T-helper 17 cell (primary cell): ENCODE measurements at regions not wholly inside any gene's neighbourhood (a gene's known extent, or its start where the extent isn't known, plus 50 kb on each side); places are given as distances from the start of the nearest gene placed in this dataset.

Experiments
- ATAC-seq: fragments of 150-1000 bp; cut with Tn5 transposase; 2 replicates; pipeline ENCODE4 v1.10.0; 2021; ENCODE audit warnings: mild to moderate bottlenecking, moderate library complexity
- DNase-seq, 3 donors: peaks; one replicate each; pipeline versions ENCODE4 v3.0.0 to v3.0.0-alpha.2; 2020 to 2021
- H3K9me3 ChIP-seq: one replicate; pipeline ENCODE4 v1.7.0; 2013; ENCODE audit warnings: low read length, mild to moderate bottlenecking; ENCODE audit not compliant: control insufficient read depth, poor library complexity, severe bottlenecking
- H3K27ac Mint-ChIP-seq: one replicate; pipeline ENCODE4 v1.8.0; 2022; ENCODE audit warnings: mild to moderate bottlenecking, moderate library complexity, mixed read lengths
- H3K27me3 Mint-ChIP-seq: one replicate; pipeline ENCODE4 v1.8.0; 2022; ENCODE audit warnings: mixed read lengths
- H3K36me3 Mint-ChIP-seq: one replicate; pipeline ENCODE4 v1.8.0; 2022; ENCODE audit warnings: low read depth, mixed read lengths
- H3K4me1 Mint-ChIP-seq: one replicate; pipeline ENCODE4 v1.8.0; 2022; ENCODE audit warnings: mild to moderate bottlenecking, mixed read lengths
- H3K4me3 Mint-ChIP-seq: one replicate; pipeline ENCODE4 v1.8.0; 2022; ENCODE audit warnings: mild to moderate bottlenecking, moderate library complexity, mixed read lengths

- Mint-ChIP-seq H3K4me3 (no peak overlapping the region), H3K27ac (no peak overlapping the region), H3K36me3 (no peaks in the 10 kb centered on the region), H3K4me1 (no peaks in the 10 kb centered on the region), H3K27me3 (no peaks in the 10 kb centered on the region)
- no peaks in the 10 kb centered on the region for H3K9me3 ChIP-seq
- DNase-seq (no peak), ATAC-seq (no peak)
These were observed 1190.7 kb upstream of the SEL1L start for GRCh38 chr14:82724316-82724715.

- no peaks in the 10 kb centered on the region for H3K27me3 Mint-ChIP-seq
- no peaks in the 10 kb centered on the region for H3K4me1 Mint-ChIP-seq
- DNase-seq (no peak), ATAC-seq (no peak)
- no peak overlapping the region for H3K4me3 Mint-ChIP-seq
- H3K27ac Mint-ChIP-seq: no peak overlapping the region
- no peaks in the 10 kb centered on the region for H3K9me3 ChIP-seq
- H3K36me3 Mint-ChIP-seq: no peaks in the 10 kb centered on the region
These were observed 1191.6 kb upstream of the SEL1L start for GRCh38 chr14:82725213-82725612.

GRCh38 chr14:82731526-82731925, 1197.9 kb upstream of the SEL1L start:
- Mint-ChIP-seq H3K27ac (no peak overlapping the region), H3K36me3 (no peaks in the 10 kb centered on the region), H3K4me3 (no peak overlapping the region), H3K4me1 (no peaks in the 10 kb centered on the region), H3K27me3 (no peaks in the 10 kb centered on the region)
- no peaks in the 10 kb centered on the region for H3K9me3 ChIP-seq
- no peak for DNase-seq
- ATAC-seq: no peak

GRCh38 chr14:82740547-82740946, 1206.9 kb upstream of the SEL1L start:
- H3K4me3 Mint-ChIP-seq: no peak overlapping the region
- H3K27me3 Mint-ChIP-seq: no peaks in the 10 kb centered on the region

GRCh38 chr14:82755476-82755875, 1221.8 kb upstream of the SEL1L start:
- Mint-ChIP-seq H3K4me1 (no peaks in the 10 kb centered on the region), H3K27me3 (no peaks in the 10 kb centered on the region), H3K27ac (no peak overlapping the region), H3K4me3 (no peak overlapping the region), H3K36me3 (no peaks in the 10 kb centered on the region)
- no peak for ATAC-seq
- H3K9me3 ChIP-seq: no peaks in the 10 kb centered on the region
- no peak for DNase-seq

More at GRCh38 chr14:82740547-82740946, 1206.9 kb upstream of the SEL1L start:
- no peaks in the 10 kb centered on the region for H3K36me3 Mint-ChIP-seq
- no peaks in the 10 kb centered on the region for H3K4me1 Mint-ChIP-seq
- ATAC-seq (no peak), DNase-seq (no peak)
- H3K27ac Mint-ChIP-seq: no peak overlapping the region
- no peaks in the 10 kb centered on the region for H3K9me3 ChIP-seq

- no peak overlapping the region for H3K27ac Mint-ChIP-seq
- H3K36me3 Mint-ChIP-seq: no peaks in the 10 kb centered on the region
- no peak overlapping the region for H3K4me3 Mint-ChIP-seq
- H3K4me1 Mint-ChIP-seq: no peaks in the 10 kb centered on the region
- ATAC-seq (no peak), DNase-seq (no peak)
- no peaks in the 10 kb centered on the region for H3K27me3 Mint-ChIP-seq
- H3K9me3 ChIP-seq: no peaks in the 10 kb centered on the region
These were observed 1222.3 kb upstream of the SEL1L start for GRCh38 chr14:82755923-82756322.

GRCh38 chr14:82757776-82758175, 1224.1 kb upstream of the SEL1L start:
- Mint-ChIP-seq H3K4me3 (no peak overlapping the region), H3K27ac (no peak overlapping the region), H3K36me3 (no peaks in the 10 kb centered on the region), H3K27me3 (no peaks in the 10 kb centered on the region), H3K4me1 (no peaks in the 10 kb centered on the region)
- no peaks in the 10 kb centered on the region for H3K9me3 ChIP-seq
- ATAC-seq: no peak
- no peak for DNase-seq

GRCh38 chr14:82759656-82760055, 1226.0 kb upstream of the SEL1L start:
- Mint-ChIP-seq H3K36me3 (no peaks in the 10 kb centered on the region), H3K4me3 (no peak overlapping the region), H3K27ac (no peak overlapping the region), H3K27me3 (no peaks in the 10 kb centered on the region), H3K4me1 (no peaks in the 10 kb centered on the region)
- H3K9me3 ChIP-seq: no peaks in the 10 kb centered on the region
- DNase-seq: no peak
- no peak for ATAC-seq

- no peaks in the 10 kb centered on the region for H3K36me3 Mint-ChIP-seq
- H3K9me3 ChIP-seq: no peaks in the 10 kb centered on the region
- DNase-seq (no peak), ATAC-seq (no peak)
- H3K27ac Mint-ChIP-seq: no peak overlapping the region
- H3K27me3 Mint-ChIP-seq: no peaks in the 10 kb centered on the region
- H3K4me1 Mint-ChIP-seq: no peaks in the 10 kb centered on the region
- H3K4me3 Mint-ChIP-seq: no peak overlapping the region
These were observed 1232.5 kb upstream of the SEL1L start for GRCh38 chr14:82766123-82766522.

GRCh38 chr14:82766996-82767395, 1233.3 kb upstream of the SEL1L start:
- H3K36me3 Mint-ChIP-seq: no peaks in the 10 kb centered on the region
- no peak for ATAC-seq
- no peaks in the 10 kb centered on the region for H3K9me3 ChIP-seq
- H3K27ac Mint-ChIP-seq: no peak overlapping the region
- no peak for DNase-seq
- H3K4me1 Mint-ChIP-seq: no peaks in the 10 kb centered on the region
- H3K4me3 Mint-ChIP-seq: no peak overlapping the region
- no peaks in the 10 kb centered on the region for H3K27me3 Mint-ChIP-seq

GRCh38 chr14:82776958-82777357, 1243.3 kb upstream of the SEL1L start:
- DNase-seq (no peak), ATAC-seq (no peak)
- H3K27me3 Mint-ChIP-seq: no peaks in the 10 kb centered on the region
- H3K27ac Mint-ChIP-seq: no peak overlapping the region
- no peak overlapping the region for H3K4me3 Mint-ChIP-seq
- H3K36me3 Mint-ChIP-seq: no peaks in the 10 kb centered on the region
- peaks cover 4% of the 10 kb centered on the region for H3K9me3 ChIP-seq
- no peaks in the 10 kb centered on the region for H3K4me1 Mint-ChIP-seq

- no peaks in the 10 kb centered on the region for H3K4me1 Mint-ChIP-seq
- H3K36me3 Mint-ChIP-seq: no peaks in the 10 kb centered on the region
- H3K4me3 Mint-ChIP-seq: no peak overlapping the region
- no peaks in the 10 kb centered on the region for H3K27me3 Mint-ChIP-seq
- ATAC-seq (no peak), DNase-seq (no peak)
- no peaks in the 10 kb centered on the region for H3K9me3 ChIP-seq
- H3K27ac Mint-ChIP-seq: no peak overlapping the region
These were observed 1244.4 kb upstream of the SEL1L start for GRCh38 chr14:82778008-82778590.

GRCh38 chr14:82778601-82779000, 1244.9 kb upstream of the SEL1L start:
- no peak overlapping the region for H3K27ac Mint-ChIP-seq
- no peaks in the 10 kb centered on the region for H3K4me1 Mint-ChIP-seq
- H3K4me3 Mint-ChIP-seq: no peak overlapping the region
- no peaks in the 10 kb centered on the region for H3K36me3 Mint-ChIP-seq
- H3K27me3 Mint-ChIP-seq: no peaks in the 10 kb centered on the region
- H3K9me3 ChIP-seq: no peaks in the 10 kb centered on the region
- ATAC-seq: no peak
- no peak for DNase-seq

- no peak for DNase-seq
- no peaks in the 10 kb centered on the region for H3K9me3 ChIP-seq
These were observed 1245.6 kb upstream of the SEL1L start for GRCh38 chr14:82779301-82779700.

More at GRCh38 chr14:82779301-82779700, 1245.6 kb upstream of the SEL1L start:
- Mint-ChIP-seq H3K4me3 (no peak overlapping the region), H3K27me3 (no peaks in the 10 kb centered on the region), H3K36me3 (no peaks in the 10 kb centered on the region), H3K4me1 (no peaks in the 10 kb centered on the region), H3K27ac (no peak overlapping the region)
- no peak for ATAC-seq
